ENCODE measurements at regions not wholly inside any gene's neighbourhood (a gene's known extent, or its start where the extent isn't known, plus 50 kb on each side); places are given as distances from the start of the nearest gene placed in this dataset.
"Not testable (repeated sequence)": the region's sequence is repeated elsewhere in the genome, so short reads cannot be mapped to it uniquely, and the experiment has no call there.

GRCh38 chr3:107470496-107470895 lies 52.3 kb upstream of the BBX start:
- DNase-seq: not testable (repeated sequence)

All from OCI-M1 (cell line).